OCI-LY7 (cell line): ENCODE measurements at regions not wholly inside any gene's neighbourhood (a gene's known extent, or its start where the extent isn't known, plus 50 kb on each side); places are given as distances from the start of the nearest gene placed in this dataset.

Source experiments
- BruUV-seq: library from RNA; stranded (reverse); fragments of 400-500 nt; replicated peaks from 2 replicates; lab custom pipeline; 2021; lab: Mats Ljungman, UMichigan
- CTCF ChIA-PET: fragments of 300-600 bp; sonication (Branson Sonifier 250); formaldehyde crosslinking; loops from one replicate; lab custom pipeline; 2022; ENCODE audit warnings: antibody characterized with exemption; ENCODE audit not compliant: unreplicated experiment; lab: Charles Lee
- POLR2A ChIA-PET: fragments of 300-600 bp; sonication (Branson Sonifier 250); formaldehyde crosslinking; loops from one replicate; lab custom pipeline; 2022; ENCODE audit warnings: antibody characterized with exemption; lab: Charles Lee
- DNase-seq: peaks from one replicate; pipeline ENCODE4 v3.0.0-alpha.2; 2015; ENCODE audit warnings: low spot score
- H2AFZ ChIP-seq: fragments of 200-600 bp; sonication (generic), shearing (Covaris generic); 2 replicates; pipeline ENCODE4 v1.6.1; 2014; ENCODE audit warnings: mild to moderate bottlenecking, antibody characterized with exemption, low read length, moderate library complexity
- H3K27ac ChIP-seq: fragments of 200-600 bp; sonication (generic); 2 replicates; pipeline ENCODE4 v1.5.1; 2014; ENCODE audit warnings: mixed run types, low read depth, mild to moderate bottlenecking, moderate library complexity, low read length, inconsistent platforms; ENCODE audit not compliant: poor library complexity, severe bottlenecking
- H3K36me3 ChIP-seq: fragments of 200-600 bp; sonication (generic); 2 replicates; pipeline ENCODE4 v1.6.1; 2014; ENCODE audit warnings: mild to moderate bottlenecking, antibody characterized with exemption, low read length, moderate library complexity, mixed read lengths; ENCODE audit not compliant: insufficient read depth
- H3K4me1 ChIP-seq: fragments of 200-600 bp; sonication (generic); 2 replicates; pipeline ENCODE4 v1.5.1; 2014; ENCODE audit warnings: mild to moderate bottlenecking, low read length; ENCODE audit not compliant: insufficient read depth, poor library complexity, severe bottlenecking
- H3K4me2 ChIP-seq: fragments of 200-600 bp; sonication (generic); 2 replicates; pipeline ENCODE4 v1.6.1; 2014; ENCODE audit warnings: mild to moderate bottlenecking, low read length
- H3K4me3 ChIP-seq: fragments of 200-600 bp; sonication (generic); 2 replicates; pipeline ENCODE4 v1.5.1; 2014; ENCODE audit warnings: mild to moderate bottlenecking, low read depth, low read length; ENCODE audit not compliant: poor library complexity, severe bottlenecking
- H3K79me2 ChIP-seq: fragments of 200-600 bp; sonication (generic); 2 replicates; pipeline ENCODE4 v1.6.1; 2016; ENCODE audit warnings: low read depth, mild to moderate bottlenecking, low read length, moderate library complexity, mixed read lengths; ENCODE audit not compliant: insufficient read depth
- H3K9me2 ChIP-seq: fragments of 200-600 bp; sonication (generic); 2 replicates; pipeline ENCODE4 v1.6.1; 2016; ENCODE audit warnings: mild to moderate bottlenecking, low read length, mixed read lengths; ENCODE audit not compliant: insufficient read depth
- H3K9me3 ChIP-seq: fragments of 200-600 bp; sonication (generic); 2 replicates; pipeline ENCODE4 v1.6.1; 2014; ENCODE audit warnings: mild to moderate bottlenecking, mixed run types, low read length, mixed read lengths
- H4K20me1 ChIP-seq: fragments of 200-600 bp; sonication (generic); 2 replicates; pipeline ENCODE4 v1.6.1; 2014; ENCODE audit warnings: mild to moderate bottlenecking, antibody characterized with exemption, low read length, moderate library complexity, mixed read lengths; ENCODE audit not compliant: insufficient read depth
- CTCF ChIP-seq: fragments of 200-600 bp; sonication (generic); conservative IDR thresholded peaks from 2 replicates; pipeline ENCODE4 v1.5.1; 2014; ENCODE audit warnings: mild to moderate bottlenecking, antibody characterized with exemption, low read length, moderate library complexity, mixed read lengths
- EZH2phosphoT487 ChIP-seq: fragments of 200-600 bp; sonication (generic); IDR thresholded peaks from 2 replicates; pipeline ENCODE4 v1.6.1; 2018; ENCODE audit warnings: low read depth, borderline replicate concordance, mild to moderate bottlenecking, mixed run types, antibody characterized with exemption, low read length, moderate library complexity, mixed read lengths
- intact Hi-C: fragments of 100-400 bp; cut with micrococcal nuclease; formaldehyde crosslinking; loops from one replicate; pipeline ENCODE4 v1.10.0; 2022; ENCODE audit not compliant: unreplicated experiment

GRCh38 chr12:38501991-38502390 is 185.4 kb downstream of the ALG10B start:
- Histone ChIP-seq H3K9me2 (no peaks in the 10 kb centered on the region), H2AFZ (no peak overlapping the region), H3K79me2 (no peaks in the 10 kb centered on the region), H3K4me1 (no peaks in the 10 kb centered on the region), H3K4me2 (no peak overlapping the region), H4K20me1 (no peaks in the 10 kb centered on the region), H3K27ac (no peak overlapping the region), H3K36me3 (no peaks in the 10 kb centered on the region), H3K4me3 (no peak overlapping the region), H3K9me3 (no peaks in the 10 kb centered on the region)
- DNase-seq, result no peak
- TF ChIP-seq EZH2phosphoT487 (no peak), CTCF (no peak)
- ChIA-PET CTCF (no interaction called here), POLR2A (no interaction called here)
- no TSS peak for BruUV-seq
- intact Hi-C loops, result no loop called here

- H3K4me3 ChIP-seq, result no peak overlapping the region
- no peaks in the 10 kb centered on the region for H3K4me1 ChIP-seq
- H2AFZ ChIP-seq, result no peak overlapping the region
- H3K36me3 ChIP-seq, result no peaks in the 10 kb centered on the region
- POLR2A ChIA-PET, result interaction anchor here (0.7 kb wide), 1 partner anchor 109 kb away, joined by 4 read pairs; no protein-coding TSS in a partner anchor
- no peak for DNase-seq
- intact Hi-C loops, result no loop called here
- no peaks in the 10 kb centered on the region for H3K9me2 ChIP-seq
- no peaks in the 10 kb centered on the region for H3K9me3 ChIP-seq
- CTCF ChIA-PET, result no interaction called here
- no peak overlapping the region for H3K27ac ChIP-seq
- no peaks in the 10 kb centered on the region for H4K20me1 ChIP-seq
- no peaks in the 10 kb centered on the region for H3K79me2 ChIP-seq
- no TSS peak for BruUV-seq
- no peak for TF ChIP-seq CTCF
- no peak for TF ChIP-seq EZH2phosphoT487
- H3K4me2 ChIP-seq, result no peak overlapping the region
Measured at GRCh38 chr12:38502415-38502814, 185.8 kb downstream of the ALG10B start.

- Histone ChIP-seq H3K36me3 (no peaks in the 10 kb centered on the region), H3K79me2 (no peaks in the 10 kb centered on the region), H3K4me2 (no peak overlapping the region), H3K4me1 (no peaks in the 10 kb centered on the region), H2AFZ (no peak overlapping the region), H3K9me2 (no peaks in the 10 kb centered on the region), H4K20me1 (no peaks in the 10 kb centered on the region), H3K27ac (no peak overlapping the region), H3K9me3 (no peaks in the 10 kb centered on the region), H3K4me3 (no peak overlapping the region)
- BruUV-seq, result no TSS peak
- POLR2A ChIA-PET, result no interaction called here
- TF ChIP-seq CTCF (no peak), EZH2phosphoT487 (no peak)
- intact Hi-C loops, result no loop called here
- DNase-seq, result no peak
- CTCF ChIA-PET, result no interaction called here
Measured at GRCh38 chr12:38507839-38508238, 191.3 kb downstream of the ALG10B start.
